GM12865 (cell line): ENCODE measurements at regions not wholly inside any gene's neighbourhood (a gene's known extent, or its start where the extent isn't known, plus 50 kb on each side); places are given as distances from the start of the nearest gene placed in this dataset.

Source experiments
- DNase-seq: peaks from one replicate; pipeline ENCODE4 v3.0.0; 2010; ENCODE audit warnings: low read depth
- H3K4me3 ChIP-seq: 2 replicates; pipeline ENCODE4 v1.5.1; 2011; ENCODE audit warnings: mild to moderate bottlenecking, low read depth, low read length, control low read depth
- CTCF ChIP-seq: IDR thresholded peaks from 2 replicates; pipeline ENCODE4 v1.5.1; 2011; ENCODE audit warnings: low read length, control low read depth, low read depth, inconsistent platforms; ENCODE audit not compliant: insufficient read depth; ENCODE audit errors: missing control alignments

GRCh38 chr16:48850097-48850770, 240.3 kb upstream of the N4BP1 start:
- no peak for TF ChIP-seq CTCF
- DNase-seq = no peak
- H3K4me3 ChIP-seq = no peak overlapping the region

- no peak for TF ChIP-seq CTCF
- no peak overlapping the region for H3K4me3 ChIP-seq
- DNase-seq = no peak
These were observed 236.3 kb upstream of the N4BP1 start for GRCh38 chr16:48846277-48846676.

- DNase-seq = no peak
- H3K4me3 ChIP-seq = no peak overlapping the region
- TF ChIP-seq CTCF = no peak
These were observed 235.3 kb upstream of the N4BP1 start for GRCh38 chr16:48845261-48845660.

GRCh38 chr16:48838349-48838748, 228.4 kb upstream of the N4BP1 start:
- no peak for DNase-seq
- no peak overlapping the region for H3K4me3 ChIP-seq
- TF ChIP-seq CTCF = no peak

GRCh38 chr16:48836636-48837035, 226.7 kb upstream of the N4BP1 start:
- no peak for DNase-seq
- no peak overlapping the region for H3K4me3 ChIP-seq
- no peak for TF ChIP-seq CTCF

- H3K4me3 ChIP-seq = no peak overlapping the region
- no peak for TF ChIP-seq CTCF
These were observed 226.1 kb upstream of the N4BP1 start for GRCh38 chr16:48836067-48836466.

GRCh38 chr16:48834576-48834975, 224.6 kb upstream of the N4BP1 start:
- DNase-seq = no peak
- no peak for TF ChIP-seq CTCF
- no peak overlapping the region for H3K4me3 ChIP-seq

More at GRCh38 chr16:48836067-48836466, 226.1 kb upstream of the N4BP1 start:
- no peak for DNase-seq
